Osteoblast (primary cell): ENCODE measurements at regions not wholly inside any gene's neighbourhood (a gene's known extent, or its start where the extent isn't known, plus 50 kb on each side); places are given as distances from the start of the nearest gene placed in this dataset.
"Not testable (repeated sequence)": the region's sequence is repeated elsewhere in the genome, so short reads cannot be mapped to it uniquely, and the experiment has no call there.

Source experiments
- DNase-seq: peaks from one replicate; pipeline ENCODE4 v3.0.0; 2011; ENCODE audit warnings: low spot score, mixed read lengths; ENCODE audit not compliant: insufficient read length; ENCODE audit errors: missing footprints
- H2AFZ ChIP-seq: 2 replicates; pipeline ENCODE4 v1.6.0; 2011; ENCODE audit warnings: mild to moderate bottlenecking, low read length
- H3K27ac ChIP-seq: 2 replicates; pipeline ENCODE4 v1.5.1; 2011; ENCODE audit warnings: mild to moderate bottlenecking, low read depth, low read length, moderate library complexity
- H3K27me3 ChIP-seq: 2 replicates; pipeline ENCODE4 v1.6.0; 2012; ENCODE audit warnings: mild to moderate bottlenecking, control low read depth, inconsistent platforms, low read length, moderate library complexity; ENCODE audit not compliant: insufficient read depth
- H3K36me3 ChIP-seq: 2 replicates; pipeline ENCODE4 v1.5.1; 2011; ENCODE audit warnings: mild to moderate bottlenecking, low read length, control low read depth, moderate library complexity; ENCODE audit not compliant: insufficient read depth
- H3K4me1 ChIP-seq: 2 replicates; pipeline ENCODE4 v1.5.1; 2011; ENCODE audit warnings: mild to moderate bottlenecking, low read length, control low read depth, moderate library complexity; ENCODE audit not compliant: insufficient read depth
- H3K4me2 ChIP-seq: 2 replicates; pipeline ENCODE4 v1.6.0; 2011; ENCODE audit warnings: mild to moderate bottlenecking, low read length; ENCODE audit not compliant: insufficient read depth
- H3K4me3 ChIP-seq: fragments of 200-600 bp; sonication (generic); 3 replicates; pipeline ENCODE4 v1.5.1; 2012; ENCODE audit warnings: mild to moderate bottlenecking, low read length, inconsistent platforms; ENCODE audit not compliant: insufficient read depth
- H3K79me2 ChIP-seq: 2 replicates; pipeline ENCODE4 v1.6.0; 2012; ENCODE audit warnings: mild to moderate bottlenecking, low read length, control low read depth, inconsistent platforms; ENCODE audit not compliant: insufficient read depth
- H3K9me3 ChIP-seq: 2 replicates; pipeline ENCODE4 v1.5.1; 2011; ENCODE audit warnings: low read depth, low read length, control low read depth
- H4K20me1 ChIP-seq: 2 replicates; pipeline ENCODE4 v1.6.0; 2012; ENCODE audit warnings: mild to moderate bottlenecking, low read length, control low read depth; ENCODE audit not compliant: insufficient read depth
- CTCF ChIP-seq: IDR thresholded peaks from 2 replicates; pipeline ENCODE4 v1.5.1; 2011; ENCODE audit warnings: mild to moderate bottlenecking, low read depth, low read length, moderate library complexity; ENCODE audit errors: extremely low read depth

GRCh38 chr12:33763331-33763730, 259.0 kb upstream of the ALG10 start:
- no peak for DNase-seq
- Histone ChIP-seq H3K27me3 (no peaks in the 10 kb centered on the region), H3K4me2 (no peak overlapping the region), H3K36me3 (no peaks in the 10 kb centered on the region), H3K27ac (no peak overlapping the region), H3K9me3 (peaks cover 4% of the 10 kb centered on the region), H3K4me1 (no peaks in the 10 kb centered on the region), H3K4me3 (no peak overlapping the region), H4K20me1 (no peaks in the 10 kb centered on the region), H3K79me2 (no peaks in the 10 kb centered on the region), H2AFZ (no peak overlapping the region)
- TF ChIP-seq CTCF: no peak

DNA sequence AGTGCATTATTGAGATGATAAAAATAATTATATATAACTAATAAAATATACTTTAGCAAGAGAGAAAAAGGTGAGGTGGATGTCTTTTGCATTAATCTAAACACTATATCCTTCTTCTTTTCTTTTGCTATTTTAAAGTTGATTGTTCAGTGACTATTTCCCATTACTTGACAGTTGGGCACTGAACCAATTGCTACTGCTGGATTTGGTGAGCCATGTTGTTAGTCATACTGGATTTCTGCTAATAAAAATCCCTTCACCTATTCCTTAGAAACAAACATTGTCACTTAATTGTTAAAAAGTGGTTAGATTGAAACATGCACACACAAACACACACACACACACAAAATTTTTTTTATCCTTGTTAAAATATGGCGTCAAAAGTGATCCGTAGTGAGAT, 251.6 kb upstream of the ALG10 start:
- no peak for DNase-seq
- Histone ChIP-seq H3K79me2 (no peaks in the 10 kb centered on the region), H3K4me2 (no peak overlapping the region), H2AFZ (no peak overlapping the region), H4K20me1 (no peaks in the 10 kb centered on the region), H3K36me3 (no peaks in the 10 kb centered on the region), H3K9me3 (peaks cover 2% of the 10 kb centered on the region), H3K4me1 (no peaks in the 10 kb centered on the region), H3K27ac (no peak overlapping the region), H3K4me3 (no peak overlapping the region), H3K27me3 (no peaks in the 10 kb centered on the region)
- no peak for TF ChIP-seq CTCF

DNA sequence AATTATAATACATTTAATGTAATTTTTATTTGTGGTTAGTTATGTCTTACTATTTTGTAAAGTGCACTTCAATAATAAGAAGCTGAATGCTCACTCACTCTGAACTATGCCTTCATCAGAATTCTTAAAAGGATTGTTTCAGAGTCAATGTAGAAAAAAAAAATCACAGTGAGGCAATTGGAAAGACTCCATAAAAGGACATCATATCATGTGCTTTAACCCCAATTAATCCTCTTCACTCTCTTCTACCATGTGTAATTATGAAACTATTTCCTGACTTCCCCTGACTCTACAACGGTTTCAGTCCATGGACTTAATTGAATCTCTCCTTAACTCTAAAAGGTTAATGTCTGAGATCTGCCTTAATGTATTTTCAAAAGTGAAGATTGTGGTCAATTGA, 250.4 kb upstream of the ALG10 start:
- Histone ChIP-seq H3K9me3 (no peaks in the 10 kb centered on the region), H4K20me1 (no peaks in the 10 kb centered on the region), H3K4me1 (no peaks in the 10 kb centered on the region), H3K79me2 (no peaks in the 10 kb centered on the region), H3K27ac (no peak overlapping the region), H3K27me3 (no peaks in the 10 kb centered on the region), H3K4me2 (no peak overlapping the region), H2AFZ (no peak overlapping the region), H3K4me3 (no peak overlapping the region), H3K36me3 (no peaks in the 10 kb centered on the region)
- TF ChIP-seq CTCF: no peak
- DNase-seq: no peak

DNA sequence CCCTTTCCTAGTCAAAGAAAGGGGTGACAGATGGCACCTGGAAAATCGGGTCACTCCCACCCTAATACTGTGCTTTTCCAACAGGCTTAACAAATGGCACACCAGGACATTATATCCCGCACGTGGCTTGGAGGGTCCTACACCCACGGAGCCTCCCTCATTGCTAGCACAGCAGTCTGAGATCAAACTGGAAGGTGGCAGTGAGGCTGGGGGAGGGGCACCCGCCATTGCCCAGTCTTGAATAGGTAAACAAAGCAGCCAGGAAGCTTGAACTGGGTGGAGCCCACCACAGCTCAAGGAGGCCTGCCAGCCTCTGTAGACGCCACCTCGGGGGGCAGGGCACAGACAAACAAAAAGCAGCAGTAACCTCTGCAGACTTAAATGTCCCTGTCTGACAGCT, 249.2 kb upstream of the ALG10 start:
- H3K4me3 ChIP-seq, H3K9me3 ChIP-seq, H2AFZ ChIP-seq, H3K4me1 ChIP-seq, H4K20me1 ChIP-seq, H3K36me3 ChIP-seq, H3K79me2 ChIP-seq, H3K4me2 ChIP-seq, H3K27me3 ChIP-seq, H3K27ac ChIP-seq, DNase-seq: not testable (repeated sequence)

GRCh38 chr12:33786532-33786931, 235.8 kb upstream of the ALG10 start:
- DNase-seq: no peak
- no peaks in the 10 kb centered on the region for H4K20me1 ChIP-seq
- no peaks in the 10 kb centered on the region for H3K9me3 ChIP-seq
- H3K27ac ChIP-seq: no peak overlapping the region
- no peak overlapping the region for H2AFZ ChIP-seq
- no peak for TF ChIP-seq CTCF
- H3K36me3 ChIP-seq: no peaks in the 10 kb centered on the region
- no peaks in the 10 kb centered on the region for H3K79me2 ChIP-seq
- no peak overlapping the region for H3K4me2 ChIP-seq
- no peaks in the 10 kb centered on the region for H3K4me1 ChIP-seq
- H3K4me3 ChIP-seq: no peak overlapping the region
- H3K27me3 ChIP-seq: no peaks in the 10 kb centered on the region
